HCT116 (cell line): ENCODE measurements at regions not wholly inside any gene's neighbourhood (a gene's known extent, or its start where the extent isn't known, plus 50 kb on each side); places are given as distances from the start of the nearest gene placed in this dataset.

Source experiments
- ATAC-seq: fragments of 200-7000 bp; cut with Tn5 transposase; 2 replicates; pipeline ENCODE4 v1.9.1; 2020; ENCODE audit warnings: mild to moderate bottlenecking, moderate library complexity
- BruUV-seq: library from RNA; stranded (reverse); fragments of 400-500 nt; replicated peaks from 2 replicates; lab custom pipeline; 2021; lab: Mats Ljungman, UMichigan
- CTCF ChIA-PET: fragments of 300-600 bp; sonication (Branson Sonifier 250); formaldehyde crosslinking; loops from one replicate; lab custom pipeline; 2021; ENCODE audit warnings: antibody characterized with exemption; lab: Charles Lee
- POLR2A ChIA-PET: fragments of 300-600, 350-600 bp; sonication (Branson Sonifier 250); formaldehyde crosslinking; loops from one replicate; lab custom pipeline; 2021; ENCODE audit warnings: antibody characterized with exemption; lab: Charles Lee
- RAD21 ChIA-PET, 2 experiments: fragments of 300-600 bp; sonication (Branson Sonifier 250); formaldehyde crosslinking; loops; one replicate each; lab custom pipeline; 2023; ENCODE audit warnings: low total read pairs in 2 of 2; ENCODE audit not compliant: uncharacterized antibody in 2 of 2, unreplicated experiment in 2 of 2, low non-redundant PET in 1 of 2; lab: Charles Lee
- DNase-seq: peaks from one replicate; pipeline ENCODE4 v3.0.0-alpha.2; 2010; ENCODE audit warnings: low read depth, low spot score
- H2AFZ ChIP-seq: fragments of 200-600 bp; shearing (Covaris generic), sonication (generic); 2 replicates; pipeline ENCODE4 v1.6.1; 2017; ENCODE audit warnings: low read depth, mixed run types, mixed read lengths, antibody characterized with exemption, low read length; ENCODE audit not compliant: poor library complexity, severe bottlenecking
- H3K27ac ChIP-seq: 2 replicates; pipeline ENCODE4 v1.5.1; 2012; ENCODE audit warnings: low read depth, low read length
- H3K27me3 ChIP-seq: fragments of 200-600 bp; sonication (generic); 2 replicates; pipeline ENCODE4 v1.6.1; 2016; ENCODE audit warnings: mixed run types, low read length, mixed read lengths; ENCODE audit not compliant: insufficient read depth
- H3K36me3 ChIP-seq, 2 experiments: fragments of 200-500 bp in 1 of 2; fragments of 200-600 bp in 1 of 2; sonication (Bioruptor generic) in 1 of 2; sonication (generic) in 1 of 2; 2 replicates each; pipeline versions ENCODE4 v1.5.1 to v1.6.1; 2014 to 2016; ENCODE audit warnings: low read length in 2 of 2, inconsistent platforms in 1 of 2, mixed read lengths in 1 of 2, mixed run types in 1 of 2; ENCODE audit not compliant: insufficient read depth in 2 of 2, control insufficient read depth in 1 of 2
- H3K4me1 ChIP-seq, 2 experiments: fragments of 200-600 bp in 1 of 2; sonication (generic) in 1 of 2; 2 replicates each; pipeline versions ENCODE4 v1.5.1 to v1.6.1; 2012 to 2017; ENCODE audit warnings: low read length in 2 of 2, inconsistent platforms in 1 of 2, mild to moderate bottlenecking in 1 of 2, mixed read lengths in 1 of 2, mixed run types in 1 of 2, moderate library complexity in 1 of 2; ENCODE audit not compliant: insufficient read depth in 2 of 2, control insufficient read depth in 1 of 2
- H3K4me2 ChIP-seq: fragments of 200-600 bp; sonication (generic); 2 replicates; pipeline ENCODE4 v1.6.1; 2017; ENCODE audit warnings: mixed run types, low read length, mixed read lengths
- H3K4me3 ChIP-seq, 2 experiments: fragments of 200-600 bp in 1 of 2; sonication (generic) in 1 of 2; replicated peaks in 1 of 2; 2 replicates each; pipeline ENCODE4 v1.5.1; 2011 to 2016; ENCODE audit warnings: low read length in 2 of 2, control low read depth in 1 of 2, low read depth in 1 of 2, mild to moderate bottlenecking in 1 of 2, mixed read lengths in 1 of 2, mixed run types in 1 of 2
- H3K79me2 ChIP-seq: fragments of 200-600 bp; sonication (generic); 2 replicates; pipeline ENCODE4 v1.6.1; 2017; ENCODE audit warnings: mild to moderate bottlenecking, mixed run types, low read length, moderate library complexity, mixed read lengths; ENCODE audit not compliant: insufficient read depth
- H3K9ac ChIP-seq: fragments of 200-600 bp; sonication (generic); 2 replicates; pipeline ENCODE4 v1.6.1; 2016; ENCODE audit warnings: low read length, mixed read lengths
- H3K9me2 ChIP-seq: fragments of 200-600 bp; sonication (generic), shearing (Covaris generic); 2 replicates; pipeline ENCODE4 v1.6.1; 2017; ENCODE audit warnings: mixed run types, mild to moderate bottlenecking, moderate library complexity; ENCODE audit not compliant: insufficient read depth
- H3K9me3 ChIP-seq, 2 experiments: fragments of 200-500 bp in 1 of 2; fragments of 200-600 bp in 1 of 2; sonication (Bioruptor generic) in 1 of 2; sonication (generic) in 1 of 2; 2 replicates each; pipeline ENCODE4 v1.6.1; 2014 to 2017; ENCODE audit warnings: low read length in 2 of 2, mixed read lengths in 2 of 2, inconsistent platforms in 1 of 2, low read depth in 1 of 2, mild to moderate bottlenecking in 1 of 2, mixed run types in 1 of 2, moderate library complexity in 1 of 2; ENCODE audit not compliant: control insufficient read depth in 1 of 2, insufficient read depth in 1 of 2
- H4K20me1 ChIP-seq: fragments of 200-600 bp; sonication (generic), shearing (Covaris generic); 2 replicates; pipeline ENCODE4 v1.6.1; 2017; ENCODE audit warnings: mixed run types, mild to moderate bottlenecking, moderate library complexity; ENCODE audit not compliant: insufficient read depth
- CBX3 ChIP-seq: IDR thresholded peaks from 2 replicates; pipeline ENCODE4 v1.6.1; 2012; ENCODE audit warnings: low read depth
- CEBPB ChIP-seq: IDR thresholded peaks from 2 replicates; pipeline ENCODE4 v1.6.1; 2012; ENCODE audit warnings: low read depth
- ELF1 ChIP-seq: IDR thresholded peaks from 2 replicates; pipeline ENCODE4 v1.6.1; 2012; ENCODE audit warnings: low read depth, borderline replicate concordance
- EZH2 ChIP-seq: fragments of 200-600 bp; sonication (generic); IDR thresholded peaks from 2 replicates; pipeline ENCODE4 v1.6.1; 2017; ENCODE audit warnings: antibody characterized with exemption, mixed run types
- EZH2phosphoT487 ChIP-seq: fragments of 200-600 bp; IDR thresholded peaks from 2 replicates; pipeline ENCODE4 v1.6.1; 2018; ENCODE audit warnings: antibody characterized with exemption, borderline replicate concordance
- FOSL1 ChIP-seq: IDR thresholded peaks from 2 replicates; pipeline ENCODE4 v1.6.1; 2012; ENCODE audit warnings: low read depth
- JUND ChIP-seq: IDR thresholded peaks from 2 replicates; pipeline ENCODE4 v1.6.1; 2012
- POLR2A ChIP-seq: IDR thresholded peaks from 2 replicates; pipeline ENCODE4 v1.7.0; 2011; ENCODE audit warnings: borderline replicate concordance; ENCODE audit not compliant: insufficient read depth, insufficient read length; ENCODE audit errors: extremely low read depth
- POLR2AphosphoS5 ChIP-seq: IDR thresholded peaks from 2 replicates; pipeline ENCODE4 v1.6.1; 2011; ENCODE audit warnings: mild to moderate bottlenecking, low read depth, low read length, moderate library complexity
- RAD21 ChIP-seq: IDR thresholded peaks from 2 replicates; pipeline ENCODE4 v1.6.1; 2012; ENCODE audit warnings: low read depth, mild to moderate bottlenecking
- SIN3A ChIP-seq: IDR thresholded peaks from 2 replicates; pipeline ENCODE4 v1.6.1; 2012; ENCODE audit warnings: low read depth
- SP1 ChIP-seq: IDR thresholded peaks from 2 replicates; pipeline ENCODE4 v1.6.1; 2012; ENCODE audit warnings: low read depth
- SRF ChIP-seq: IDR thresholded peaks from 2 replicates; pipeline ENCODE4 v1.6.1; 2012; ENCODE audit warnings: low read depth
- TCF7L2 ChIP-seq: IDR thresholded peaks from 2 replicates; pipeline ENCODE4 v1.7.0; 2011; ENCODE audit warnings: borderline replicate concordance, inconsistent platforms; ENCODE audit not compliant: insufficient read depth, insufficient read length; ENCODE audit errors: extremely low read depth
- YY1 ChIP-seq: IDR thresholded peaks from 2 replicates; pipeline ENCODE4 v1.6.1; 2011; ENCODE audit warnings: low read length, low read depth, moderate library complexity, mild to moderate bottlenecking; ENCODE audit not compliant: insufficient replicate concordance; ENCODE audit errors: extremely low read depth
- ZFX ChIP-seq: fragments of 450-650 bp; IDR thresholded peaks from 2 replicates; pipeline ENCODE4 v1.6.1; 2017
- ZNF274 ChIP-seq: fragments of 200-500 bp; sonication (Bioruptor generic); IDR thresholded peaks from 2 replicates; pipeline ENCODE4 v1.6.1; 2014; ENCODE audit warnings: mild to moderate bottlenecking, low read depth, low read length, inconsistent platforms
- intact Hi-C: fragments of 100-400 bp; cut with micrococcal nuclease; formaldehyde crosslinking; loops from 2 replicates; pipeline ENCODE4 v1.10.0; 2022
- TF ChIP-seq, protein P1 (sequence below): IDR thresholded peaks from 2 replicates; pipeline ENCODE4 v1.6.1; 2012; ENCODE audit warnings: low read depth
- TF ChIP-seq, protein P2 (sequence below): IDR thresholded peaks from 2 replicates; pipeline ENCODE4 v1.6.1; 2011; ENCODE audit warnings: mild to moderate bottlenecking, low read length, moderate library complexity; ENCODE audit not compliant: insufficient replicate concordance; ENCODE audit errors: extremely low read depth

DNA sequence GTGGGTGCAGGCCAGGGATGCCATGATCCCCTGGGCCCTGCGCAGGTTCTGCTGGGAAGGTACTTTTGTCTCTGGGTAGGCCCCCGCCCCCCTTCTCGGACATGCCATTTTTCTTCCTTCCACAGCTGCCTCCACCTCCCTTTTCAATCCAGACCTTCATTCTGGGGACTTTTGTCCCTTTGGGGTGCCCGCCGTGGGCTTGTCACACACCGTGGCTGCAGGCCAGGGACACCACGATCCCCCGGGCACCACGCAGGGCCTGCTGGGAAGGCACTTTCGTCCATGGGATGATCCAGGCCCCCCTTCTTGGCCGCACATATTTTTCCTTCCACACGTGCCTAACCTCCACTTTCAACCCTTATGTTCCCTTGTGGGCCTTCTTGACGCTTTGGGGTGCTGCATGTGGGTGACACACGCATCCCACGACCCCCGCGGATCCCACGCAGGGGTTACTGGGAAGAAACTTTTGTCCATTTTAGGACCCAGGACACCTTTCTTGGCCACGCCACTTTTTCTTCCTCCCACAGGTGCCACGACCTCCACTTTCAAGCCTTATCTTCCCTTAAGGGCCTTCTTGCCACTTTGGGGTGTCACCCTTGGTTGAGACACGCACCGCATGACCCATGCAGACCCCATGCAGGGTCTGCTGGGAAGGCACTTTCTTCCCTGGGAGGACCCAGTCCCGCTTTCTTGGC is 272.5 kb downstream of the ALG10 start:
- Histone ChIP-seq H3K9me3 (no peaks in the 10 kb centered on the region), H3K79me2 (no peaks in the 10 kb centered on the region), H3K27ac (no peak overlapping the region), H3K27me3 (no peaks in the 10 kb centered on the region), H3K4me3 (no peak overlapping the region), H3K36me3 (no peaks in the 10 kb centered on the region), H2AFZ (no peak overlapping the region), H4K20me1 (no peaks in the 10 kb centered on the region), H3K9ac (no peak overlapping the region), H3K9me2 (no peaks in the 10 kb centered on the region), H3K4me1 (no peaks in the 10 kb centered on the region), H3K4me2 (no peak overlapping the region)
- POLR2A ChIA-PET, result no interaction called here
- CTCF ChIA-PET, result no interaction called here
- no peak for TF ChIP-seq CBX3
- no peak for TF ChIP-seq FOSL1
- TF ChIP-seq ELF1, result no peak
- TF ChIP-seq EZH2phosphoT487, result no peak
- TF ChIP-seq JUND, result no peak
- TF ChIP-seq, protein P1, sequence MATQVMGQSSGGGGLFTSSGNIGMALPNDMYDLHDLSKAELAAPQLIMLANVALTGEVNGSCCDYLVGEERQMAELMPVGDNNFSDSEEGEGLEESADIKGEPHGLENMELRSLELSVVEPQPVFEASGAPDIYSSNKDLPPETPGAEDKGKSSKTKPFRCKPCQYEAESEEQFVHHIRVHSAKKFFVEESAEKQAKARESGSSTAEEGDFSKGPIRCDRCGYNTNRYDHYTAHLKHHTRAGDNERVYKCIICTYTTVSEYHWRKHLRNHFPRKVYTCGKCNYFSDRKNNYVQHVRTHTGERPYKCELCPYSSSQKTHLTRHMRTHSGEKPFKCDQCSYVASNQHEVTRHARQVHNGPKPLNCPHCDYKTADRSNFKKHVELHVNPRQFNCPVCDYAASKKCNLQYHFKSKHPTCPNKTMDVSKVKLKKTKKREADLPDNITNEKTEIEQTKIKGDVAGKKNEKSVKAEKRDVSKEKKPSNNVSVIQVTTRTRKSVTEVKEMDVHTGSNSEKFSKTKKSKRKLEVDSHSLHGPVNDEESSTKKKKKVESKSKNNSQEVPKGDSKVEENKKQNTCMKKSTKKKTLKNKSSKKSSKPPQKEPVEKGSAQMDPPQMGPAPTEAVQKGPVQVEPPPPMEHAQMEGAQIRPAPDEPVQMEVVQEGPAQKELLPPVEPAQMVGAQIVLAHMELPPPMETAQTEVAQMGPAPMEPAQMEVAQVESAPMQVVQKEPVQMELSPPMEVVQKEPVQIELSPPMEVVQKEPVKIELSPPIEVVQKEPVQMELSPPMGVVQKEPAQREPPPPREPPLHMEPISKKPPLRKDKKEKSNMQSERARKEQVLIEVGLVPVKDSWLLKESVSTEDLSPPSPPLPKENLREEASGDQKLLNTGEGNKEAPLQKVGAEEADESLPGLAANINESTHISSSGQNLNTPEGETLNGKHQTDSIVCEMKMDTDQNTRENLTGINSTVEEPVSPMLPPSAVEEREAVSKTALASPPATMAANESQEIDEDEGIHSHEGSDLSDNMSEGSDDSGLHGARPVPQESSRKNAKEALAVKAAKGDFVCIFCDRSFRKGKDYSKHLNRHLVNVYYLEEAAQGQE, result no peak
- no peak for TF ChIP-seq SRF
- TF ChIP-seq EZH2, result no peak
- TF ChIP-seq POLR2A, result no peak
- TF ChIP-seq ZNF274, result no peak
- TF ChIP-seq POLR2AphosphoS5, result no peak
- TF ChIP-seq TCF7L2, result no peak
- TF ChIP-seq YY1, result no peak
- TF ChIP-seq SP1, result no peak
- no peak for TF ChIP-seq CEBPB
- no peak for TF ChIP-seq ZFX
- TF ChIP-seq RAD21, result no peak
- no peak for TF ChIP-seq SIN3A
- TF ChIP-seq, protein P2, sequence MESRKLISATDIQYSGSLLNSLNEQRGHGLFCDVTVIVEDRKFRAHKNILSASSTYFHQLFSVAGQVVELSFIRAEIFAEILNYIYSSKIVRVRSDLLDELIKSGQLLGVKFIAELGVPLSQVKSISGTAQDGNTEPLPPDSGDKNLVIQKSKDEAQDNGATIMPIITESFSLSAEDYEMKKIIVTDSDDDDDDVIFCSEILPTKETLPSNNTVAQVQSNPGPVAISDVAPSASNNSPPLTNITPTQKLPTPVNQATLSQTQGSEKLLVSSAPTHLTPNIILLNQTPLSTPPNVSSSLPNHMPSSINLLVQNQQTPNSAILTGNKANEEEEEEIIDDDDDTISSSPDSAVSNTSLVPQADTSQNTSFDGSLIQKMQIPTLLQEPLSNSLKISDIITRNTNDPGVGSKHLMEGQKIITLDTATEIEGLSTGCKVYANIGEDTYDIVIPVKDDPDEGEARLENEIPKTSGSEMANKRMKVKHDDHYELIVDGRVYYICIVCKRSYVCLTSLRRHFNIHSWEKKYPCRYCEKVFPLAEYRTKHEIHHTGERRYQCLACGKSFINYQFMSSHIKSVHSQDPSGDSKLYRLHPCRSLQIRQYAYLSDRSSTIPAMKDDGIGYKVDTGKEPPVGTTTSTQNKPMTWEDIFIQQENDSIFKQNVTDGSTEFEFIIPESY, result no peak
- BruUV-seq, result no TSS peak
- ATAC-seq, result no peak
- intact Hi-C loops, result no loop called here
- no peak for DNase-seq
- RAD21 ChIA-PET, result no interaction called here
